HEK293 (cell line): ENCODE measurements at regions not wholly inside any gene's neighbourhood (a gene's known extent, or its start where the extent isn't known, plus 50 kb on each side); places are given as distances from the start of the nearest gene placed in this dataset.

Experiments
- CTCF ChIP-seq: fragments of 450-650 bp; formaldehyde crosslinking; IDR thresholded peaks from 2 replicates; pipeline ENCODE4 v1.5.1; 2016; ENCODE audit warnings: missing biosample characterization, missing genetic modification characterization
- FEZF1 ChIP-seq: fragments of 450-650 bp; formaldehyde crosslinking; IDR thresholded peaks from 2 replicates; pipeline ENCODE4 v1.5.1; 2016; ENCODE audit warnings: missing biosample characterization, missing genetic modification characterization
- MYNN ChIP-seq: fragments of 450-650 bp; formaldehyde crosslinking; IDR thresholded peaks from 2 replicates; pipeline ENCODE4 v1.5.1; 2016; ENCODE audit warnings: missing biosample characterization, missing genetic modification characterization, borderline replicate concordance
- ZNF2 ChIP-seq: fragments of 450-650 bp; formaldehyde crosslinking; IDR thresholded peaks from 2 replicates; pipeline ENCODE4 v1.5.1; 2016; ENCODE audit warnings: missing biosample characterization, missing genetic modification characterization

DNA sequence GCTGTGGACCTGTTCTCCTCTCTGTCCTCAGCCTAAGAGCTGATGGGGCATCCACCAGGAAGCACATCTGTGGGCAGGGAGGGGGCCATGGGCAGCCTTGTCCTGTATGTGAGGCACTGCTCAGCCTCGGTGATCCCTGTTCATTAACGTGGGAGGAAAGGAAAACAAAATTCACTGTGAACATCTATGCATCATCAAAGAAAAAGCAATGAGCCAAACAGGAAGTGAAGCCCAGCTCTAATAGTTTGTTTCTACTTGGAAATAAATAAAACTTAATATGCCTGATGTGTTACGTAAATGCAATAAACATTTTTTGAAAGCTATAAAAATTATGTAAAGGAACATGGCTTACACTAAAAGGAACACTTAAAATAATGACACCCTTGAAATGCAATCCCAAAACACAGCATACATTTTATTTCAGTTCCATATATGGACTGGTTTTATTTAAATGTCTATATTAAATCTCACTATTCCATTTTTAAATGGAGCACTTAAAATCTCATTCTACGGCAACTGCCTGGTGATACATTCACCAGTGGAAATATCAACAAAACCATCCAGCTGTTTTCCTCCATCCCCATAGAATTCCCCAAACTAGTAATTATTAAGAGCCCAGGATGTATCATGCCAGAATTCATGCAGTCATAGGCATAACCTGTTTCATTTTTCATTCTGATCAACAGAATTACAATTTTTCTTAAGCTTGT lies 78.3 kb downstream of the ZNF280B start:
- TF ChIP-seq CTCF (no peak), FEZF1 (no peak), MYNN (tag by site-specific recombination) (no peak), ZNF2 (no peak)
